SK-MEL-5 (cell line): ENCODE measurements at regions not wholly inside any gene's neighbourhood (a gene's known extent, or its start where the extent isn't known, plus 50 kb on each side); places are given as distances from the start of the nearest gene placed in this dataset.

Experiments
- DNase-seq: peaks from one replicate; pipeline ENCODE4 v3.0.0-alpha.2; 2016; ENCODE audit warnings: low read depth, low spot score
- in situ Hi-C: cut with HindIII; loops from 2 replicates; pipeline ENCODE4 v1.10.0; 2016; ENCODE audit warnings: low sequenced_read_pairs, high pct_unique_total_duplicates, low pct_unique_long_range_greater_than_20kb

GRCh38 chr1:199405634-199406196 is 621.8 kb upstream of the NR5A2 start:
- in situ Hi-C loops = no loop called here

GRCh38 chr1:199410462-199410861 is 617.0 kb upstream of the NR5A2 start:
- in situ Hi-C loops = no loop called here
- DNase-seq = no peak

More at GRCh38 chr1:199405634-199406196, 621.8 kb upstream of the NR5A2 start:
- no peak for DNase-seq

GRCh38 chr1:199411506-199411905 is 616.0 kb upstream of the NR5A2 start:
- in situ Hi-C loops = no loop called here

GRCh38 chr1:199422206-199422605 is 605.3 kb upstream of the NR5A2 start:
- peak; percentile 27 for DNase-seq

More at GRCh38 chr1:199411506-199411905, 616.0 kb upstream of the NR5A2 start:
- DNase-seq = no peak

GRCh38 chr1:199447906-199448305 is 579.6 kb upstream of the NR5A2 start:
- in situ Hi-C loops = no loop called here
- no peak for DNase-seq

More at GRCh38 chr1:199422206-199422605, 605.3 kb upstream of the NR5A2 start:
- in situ Hi-C loops = no loop called here

GRCh38 chr1:199448646-199449045 is 578.9 kb upstream of the NR5A2 start:
- in situ Hi-C loops = no loop called here
- DNase-seq = no peak

GRCh38 chr1:199449221-199449620 is 578.3 kb upstream of the NR5A2 start:
- in situ Hi-C loops = no loop called here
- peak; percentile 1 for DNase-seq

- no peak for DNase-seq
- in situ Hi-C loops = no loop called here
Observed at GRCh38 chr1:199449681-199450080, 577.8 kb upstream of the NR5A2 start.

GRCh38 chr1:199452627-199453026 is 574.9 kb upstream of the NR5A2 start:
- no peak for DNase-seq
- in situ Hi-C loops = no loop called here

GRCh38 chr1:199453723-199454122 is 573.8 kb upstream of the NR5A2 start:
- no peak for DNase-seq
- in situ Hi-C loops = no loop called here

GRCh38 chr1:199460933-199461332 is 566.6 kb upstream of the NR5A2 start:
- in situ Hi-C loops = no loop called here
- DNase-seq = peak; percentile 11

- peak; percentile 75 for DNase-seq
Observed at GRCh38 chr1:199463521-199464127, 563.9 kb upstream of the NR5A2 start.

GRCh38 chr1:199466961-199467360 is 560.5 kb upstream of the NR5A2 start:
- in situ Hi-C loops = no loop called here

More at GRCh38 chr1:199463521-199464127, 563.9 kb upstream of the NR5A2 start:
- in situ Hi-C loops = no loop called here

GRCh38 chr1:199472018-199472417 is 555.5 kb upstream of the NR5A2 start:
- no peak for DNase-seq
- in situ Hi-C loops = no loop called here

More at GRCh38 chr1:199466961-199467360, 560.5 kb upstream of the NR5A2 start:
- no peak for DNase-seq

- DNase-seq = no peak
- in situ Hi-C loops = no loop called here
Observed at GRCh38 chr1:199472978-199473377, 554.5 kb upstream of the NR5A2 start.

GRCh38 chr1:199474738-199475137 is 552.8 kb upstream of the NR5A2 start:
- in situ Hi-C loops = no loop called here

GRCh38 chr1:199482426-199482825 is 545.1 kb upstream of the NR5A2 start:
- in situ Hi-C loops = no loop called here
- DNase-seq = no peak

More at GRCh38 chr1:199474738-199475137, 552.8 kb upstream of the NR5A2 start:
- no peak for DNase-seq

GRCh38 chr1:199489594-199489993 is 537.9 kb upstream of the NR5A2 start:
- in situ Hi-C loops = no loop called here
- DNase-seq = no peak

- in situ Hi-C loops = no loop called here
- no peak for DNase-seq
Observed at GRCh38 chr1:199490769-199491527, 536.6 kb upstream of the NR5A2 start.
